ENCODE measurements at regions not wholly inside any gene's neighbourhood (a gene's known extent, or its start where the extent isn't known, plus 50 kb on each side); places are given as distances from the start of the nearest gene placed in this dataset.

DNA sequence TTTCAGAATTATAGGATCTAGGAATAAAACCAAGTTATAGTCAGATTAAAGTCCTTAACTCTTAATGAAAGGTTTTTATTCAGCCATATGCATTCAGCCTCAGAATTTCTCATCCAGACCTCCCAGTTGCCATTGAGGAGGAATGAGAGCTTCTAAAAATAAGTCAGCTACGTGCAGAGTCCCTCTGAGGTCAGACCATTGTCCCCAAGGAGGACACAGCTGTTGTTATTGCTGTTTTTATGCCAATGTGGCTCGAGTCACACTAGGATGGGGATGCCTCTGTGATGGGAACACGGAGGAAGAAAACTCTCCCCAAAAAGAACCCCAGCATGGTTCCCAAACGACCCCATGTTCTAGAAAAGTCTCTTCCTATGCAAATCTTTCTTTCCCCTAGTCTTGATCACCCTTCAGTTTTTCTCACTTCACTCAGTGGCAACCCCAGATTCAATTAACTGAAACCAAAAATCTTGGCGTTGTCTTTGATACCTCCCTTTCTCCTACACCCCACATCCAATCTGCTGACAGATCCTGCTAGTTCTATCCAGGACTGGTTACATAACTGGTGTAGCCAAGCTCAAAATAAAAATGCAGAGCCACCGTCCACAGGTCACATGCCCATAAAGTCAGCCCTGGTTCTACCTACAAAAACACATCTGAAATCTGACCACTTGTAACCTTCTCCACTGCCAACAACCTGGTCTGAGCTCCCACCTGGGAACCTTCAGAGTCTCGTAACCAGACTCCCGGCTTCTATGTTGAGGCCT lies 138.2 kb upstream of the ERCC4 start:
- no peak for TF ChIP-seq CTCF (conservative IDR thresholded peaks at IDR 0.05; ENCODE audit: low read length)
- no peak for TF ChIP-seq EZH2phosphoT487 (IDR thresholded peaks at IDR 0.05; ENCODE audit: borderline replicate concordance, low read depth, low read length)
- Histone ChIP-seq H3K79me2 (ENCODE audit: insufficient read depth, low read depth, low read length) (no peaks in the 10 kb centered on the region), H2AFZ (ENCODE audit: low read length) (no peak overlapping the region), H3K9me3 (ENCODE audit: low read length) (no peaks in the 10 kb centered on the region), H3K4me2 (ENCODE audit: low read length) (no peak overlapping the region), H3K27ac (ENCODE audit: low read depth, low read length, poor library complexity, severe bottlenecking) (no peak overlapping the region), H3K4me1 (ENCODE audit: insufficient read depth, low read length, poor library complexity, severe bottlenecking) (no peaks in the 10 kb centered on the region), H3K36me3 (ENCODE audit: insufficient read depth, low read length) (no peaks in the 10 kb centered on the region), H3K9me2 (ENCODE audit: insufficient read depth, low read length) (no peaks in the 10 kb centered on the region), H4K20me1 (ENCODE audit: insufficient read depth, low read length) (no peaks in the 10 kb centered on the region), H3K4me3 (ENCODE audit: low read depth, low read length, poor library complexity, severe bottlenecking) (no peak overlapping the region)
- intact Hi-C loops (cut with micrococcal nuclease; ENCODE audit: unreplicated experiment), result no loop called here
- ChIA-PET POLR2A (no interaction called here), CTCF (ENCODE audit: unreplicated experiment) (no interaction called here)
- DNase-seq (ENCODE audit: low spot score), result no peak
- BruUV-seq (replicated peaks), result no TSS peak

- Histone ChIP-seq H3K4me3 (ENCODE audit: low read depth, low read length, poor library complexity, severe bottlenecking) (no peak overlapping the region), H3K9me2 (ENCODE audit: insufficient read depth, low read length) (no peaks in the 10 kb centered on the region), H3K9me3 (ENCODE audit: low read length) (no peaks in the 10 kb centered on the region), H3K4me1 (ENCODE audit: insufficient read depth, low read length, poor library complexity, severe bottlenecking) (no peaks in the 10 kb centered on the region), H2AFZ (ENCODE audit: low read length) (no peak overlapping the region), H4K20me1 (ENCODE audit: insufficient read depth, low read length) (no peaks in the 10 kb centered on the region), H3K79me2 (ENCODE audit: insufficient read depth, low read depth, low read length) (no peaks in the 10 kb centered on the region), H3K27ac (ENCODE audit: low read depth, low read length, poor library complexity, severe bottlenecking) (no peak overlapping the region), H3K36me3 (ENCODE audit: insufficient read depth, low read length) (no peaks in the 10 kb centered on the region), H3K4me2 (ENCODE audit: low read length) (no peak overlapping the region)
- peak; percentile 11 for DNase-seq (ENCODE audit: low spot score)
- no peak for TF ChIP-seq EZH2phosphoT487 (IDR thresholded peaks at IDR 0.05; ENCODE audit: borderline replicate concordance, low read depth, low read length)
- no peak for TF ChIP-seq CTCF (conservative IDR thresholded peaks at IDR 0.05; ENCODE audit: low read length)
- POLR2A ChIA-PET, result no interaction called here
- intact Hi-C loops (cut with micrococcal nuclease; ENCODE audit: unreplicated experiment), result no loop called here
- CTCF ChIA-PET (ENCODE audit: unreplicated experiment), result no interaction called here
- BruUV-seq (replicated peaks), result no TSS peak
These were observed 128.9 kb upstream of the ERCC4 start for GRCh38 chr16:13791095-13791494.

DNA sequence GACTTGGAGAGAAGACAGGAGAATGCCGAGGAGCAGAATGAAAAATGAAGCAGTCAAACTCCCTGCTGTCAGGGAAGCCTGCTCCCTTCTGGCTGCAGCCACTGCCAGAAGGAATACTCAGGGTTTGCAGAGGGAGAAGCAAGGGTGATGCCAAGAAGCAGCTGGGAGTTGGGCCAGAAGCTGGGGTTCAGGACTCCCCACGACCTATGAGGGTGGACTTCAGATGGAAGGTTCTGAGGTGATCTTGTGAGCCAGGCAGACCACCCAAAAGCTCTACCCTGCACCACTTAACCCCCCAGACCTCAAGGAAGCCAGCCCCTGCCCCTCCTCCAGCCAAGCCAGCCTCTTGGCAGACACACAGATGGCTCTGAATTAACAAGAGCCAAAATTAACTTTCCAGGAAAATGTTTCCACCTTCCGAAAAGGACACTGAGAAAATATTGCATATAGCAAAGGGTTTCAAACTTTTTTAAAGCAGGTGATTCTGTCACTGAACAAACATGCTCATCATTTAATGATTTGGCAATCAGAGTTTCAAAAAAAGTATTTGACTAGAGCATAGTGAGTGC lies 126.0 kb upstream of the ERCC4 start:
- no peak overlapping the region for H3K4me3 ChIP-seq (ENCODE audit: low read depth, low read length, poor library complexity, severe bottlenecking)
- ChIA-PET POLR2A (no interaction called here), CTCF (ENCODE audit: unreplicated experiment) (no interaction called here)
- H3K4me1 ChIP-seq (ENCODE audit: insufficient read depth, low read length, poor library complexity, severe bottlenecking), result no peaks in the 10 kb centered on the region
- DNase-seq (ENCODE audit: low spot score), result no peak
- no peaks in the 10 kb centered on the region for H3K79me2 ChIP-seq (ENCODE audit: insufficient read depth, low read depth, low read length)
- no peaks in the 10 kb centered on the region for H3K36me3 ChIP-seq (ENCODE audit: insufficient read depth, low read length)
- no peak overlapping the region for H3K27ac ChIP-seq (ENCODE audit: low read depth, low read length, poor library complexity, severe bottlenecking)
- TF ChIP-seq EZH2phosphoT487 (IDR thresholded peaks at IDR 0.05; ENCODE audit: borderline replicate concordance, low read depth, low read length) (no peak), CTCF (conservative IDR thresholded peaks at IDR 0.05; ENCODE audit: low read length) (no peak)
- no peaks in the 10 kb centered on the region for H3K9me2 ChIP-seq (ENCODE audit: insufficient read depth, low read length)
- H3K4me2 ChIP-seq (ENCODE audit: low read length), result no peak overlapping the region
- no TSS peak for BruUV-seq (replicated peaks)
- intact Hi-C loops (cut with micrococcal nuclease; ENCODE audit: unreplicated experiment), result no loop called here
- H2AFZ ChIP-seq (ENCODE audit: low read length), result no peak overlapping the region
- H4K20me1 ChIP-seq (ENCODE audit: insufficient read depth, low read length), result no peaks in the 10 kb centered on the region
- H3K9me3 ChIP-seq (ENCODE audit: low read length), result no peaks in the 10 kb centered on the region

All from OCI-LY7 (cell line).